Fibroblast of the aortic adventitia (primary cell): ENCODE measurements at regions not wholly inside any gene's neighbourhood (a gene's known extent, or its start where the extent isn't known, plus 50 kb on each side); places are given as distances from the start of the nearest gene placed in this dataset.
"Not testable (repeated sequence)": the region's sequence is repeated elsewhere in the genome, so short reads cannot be mapped to it uniquely, and the experiment has no call there.

Experiments
- DNase-seq: peaks from one replicate; pipeline ENCODE4 v3.0.0-alpha.2; 2010; ENCODE audit warnings: low read depth
- H3K4me3 ChIP-seq: 2 replicates; pipeline ENCODE4 v1.5.1; 2011; ENCODE audit warnings: low read depth, mild to moderate bottlenecking, control low read depth, low read length, moderate library complexity
- TF ChIP-seq, protein P1 (sequence below): IDR thresholded peaks from 2 replicates; pipeline ENCODE4 v1.5.1; 2011; ENCODE audit warnings: mild to moderate bottlenecking, low read length, control low read depth, inconsistent platforms; ENCODE audit not compliant: insufficient read depth

DNA sequence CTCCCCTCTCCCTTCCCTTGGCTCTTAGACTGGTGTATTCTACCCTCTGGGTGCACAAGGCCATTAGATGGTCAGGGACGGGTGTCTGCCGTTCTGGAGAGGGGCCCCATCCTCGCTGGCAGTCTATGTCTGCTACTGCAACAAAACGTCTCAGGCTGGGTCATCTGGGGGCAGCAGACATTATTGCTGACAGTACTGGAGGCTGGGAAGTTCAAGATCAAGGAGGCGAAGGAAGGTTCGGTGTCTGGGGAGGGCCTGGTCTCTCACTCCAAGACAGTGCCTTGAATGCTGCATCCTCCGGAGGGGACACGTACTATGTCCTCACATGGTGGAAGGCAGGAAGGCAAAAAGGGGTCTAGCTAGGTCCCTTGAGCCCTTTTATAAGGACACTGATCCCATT is 93.4 kb upstream of the COL5A1 start:
- no peak for DNase-seq
- TF ChIP-seq, protein P1, sequence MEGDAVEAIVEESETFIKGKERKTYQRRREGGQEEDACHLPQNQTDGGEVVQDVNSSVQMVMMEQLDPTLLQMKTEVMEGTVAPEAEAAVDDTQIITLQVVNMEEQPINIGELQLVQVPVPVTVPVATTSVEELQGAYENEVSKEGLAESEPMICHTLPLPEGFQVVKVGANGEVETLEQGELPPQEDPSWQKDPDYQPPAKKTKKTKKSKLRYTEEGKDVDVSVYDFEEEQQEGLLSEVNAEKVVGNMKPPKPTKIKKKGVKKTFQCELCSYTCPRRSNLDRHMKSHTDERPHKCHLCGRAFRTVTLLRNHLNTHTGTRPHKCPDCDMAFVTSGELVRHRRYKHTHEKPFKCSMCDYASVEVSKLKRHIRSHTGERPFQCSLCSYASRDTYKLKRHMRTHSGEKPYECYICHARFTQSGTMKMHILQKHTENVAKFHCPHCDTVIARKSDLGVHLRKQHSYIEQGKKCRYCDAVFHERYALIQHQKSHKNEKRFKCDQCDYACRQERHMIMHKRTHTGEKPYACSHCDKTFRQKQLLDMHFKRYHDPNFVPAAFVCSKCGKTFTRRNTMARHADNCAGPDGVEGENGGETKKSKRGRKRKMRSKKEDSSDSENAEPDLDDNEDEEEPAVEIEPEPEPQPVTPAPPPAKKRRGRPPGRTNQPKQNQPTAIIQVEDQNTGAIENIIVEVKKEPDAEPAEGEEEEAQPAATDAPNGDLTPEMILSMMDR = no peak

DNA sequence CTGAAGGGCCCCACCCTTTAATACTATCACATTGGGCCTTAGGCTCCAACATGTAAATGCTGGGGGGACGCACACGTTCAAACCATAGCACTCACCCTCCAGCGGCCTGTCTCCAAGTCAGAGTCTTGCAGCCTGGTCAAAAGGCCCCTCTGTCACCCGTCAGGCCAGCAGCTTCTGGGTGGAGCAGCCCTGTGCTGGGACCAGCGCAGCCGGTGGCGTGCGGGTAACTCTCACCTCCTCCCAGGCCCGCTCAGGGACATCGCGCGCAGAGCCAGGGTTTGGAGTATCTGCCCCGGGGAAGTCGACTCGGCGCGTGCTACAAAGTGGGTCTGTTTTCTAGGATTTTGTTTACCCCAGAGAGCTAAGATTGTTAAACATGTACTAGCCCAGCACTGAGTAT is 93.0 kb upstream of the COL5A1 start:
- no peak overlapping the region for H3K4me3 ChIP-seq
- no peak for DNase-seq
- TF ChIP-seq, protein P1 = no peak

More for the DNA sequence above, 93.4 kb upstream of the COL5A1 start:
- H3K4me3 ChIP-seq = no peak overlapping the region

DNA sequence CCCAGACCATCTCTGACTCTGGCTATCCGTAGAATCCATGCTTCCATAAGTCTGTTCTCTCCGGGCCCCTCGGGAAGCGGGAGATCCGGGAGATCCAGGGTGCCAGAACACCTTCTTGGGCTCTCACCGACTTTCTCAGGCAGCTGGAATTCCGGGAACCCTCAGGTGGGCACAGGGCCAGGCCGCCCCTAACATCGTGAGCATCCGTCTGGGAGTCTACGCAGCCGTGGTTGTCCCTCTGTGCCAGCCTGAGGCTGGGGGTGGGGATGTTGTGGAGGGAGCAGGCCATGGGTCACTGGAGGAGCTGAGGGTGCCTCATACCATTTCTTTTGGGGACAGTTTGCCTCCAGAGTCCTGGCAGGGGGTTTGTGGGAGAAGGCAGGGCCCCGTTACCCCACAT is 92.3 kb upstream of the COL5A1 start:
- TF ChIP-seq, protein P1 = no peak
- no peak for DNase-seq
- H3K4me3 ChIP-seq = no peak overlapping the region

DNA sequence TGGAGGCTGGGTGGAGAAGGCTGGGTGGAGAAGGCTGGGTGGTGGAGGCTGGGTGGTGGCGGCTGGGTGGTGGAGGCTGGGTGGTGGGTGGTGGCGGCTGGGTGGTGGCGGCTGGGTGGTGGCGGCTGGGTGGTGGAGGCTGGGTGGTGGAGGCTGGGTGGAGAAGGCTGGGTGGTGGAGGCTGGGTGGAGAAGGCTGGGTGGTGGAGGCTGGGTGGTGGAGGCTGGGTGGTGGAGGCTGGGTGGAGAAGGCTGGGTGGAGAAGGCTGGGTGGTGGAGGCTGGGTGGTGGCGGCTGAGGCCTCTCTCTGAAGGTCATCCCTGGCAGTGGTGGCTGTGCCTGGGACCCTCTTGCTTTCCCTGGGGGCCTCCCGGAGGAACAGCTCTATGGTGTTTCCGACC is 91.5 kb upstream of the COL5A1 start:
- H3K4me3 ChIP-seq, DNase-seq: not testable (repeated sequence)

DNA sequence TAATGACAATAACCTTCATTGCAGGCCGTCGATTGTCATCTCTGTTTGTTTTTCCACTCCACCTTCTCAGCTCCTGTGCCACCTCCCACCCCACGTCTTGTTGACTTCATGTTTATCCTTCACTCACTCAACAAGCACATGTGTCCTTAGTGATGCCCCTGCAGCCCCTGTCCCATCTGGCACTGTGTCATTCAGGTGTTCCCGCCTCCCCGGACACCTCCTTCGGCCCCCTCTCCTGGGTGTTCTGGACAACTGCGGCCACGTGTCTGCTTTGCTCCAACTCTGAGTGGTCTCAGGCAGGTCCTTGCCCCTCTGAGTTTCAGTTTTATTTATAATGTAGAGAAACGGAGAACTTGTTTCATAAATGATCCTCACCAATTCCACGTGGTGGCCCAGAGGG is 91.0 kb upstream of the COL5A1 start:
- no peak for DNase-seq
- TF ChIP-seq, protein P1 = no peak
- H3K4me3 ChIP-seq = no peak overlapping the region

DNA sequence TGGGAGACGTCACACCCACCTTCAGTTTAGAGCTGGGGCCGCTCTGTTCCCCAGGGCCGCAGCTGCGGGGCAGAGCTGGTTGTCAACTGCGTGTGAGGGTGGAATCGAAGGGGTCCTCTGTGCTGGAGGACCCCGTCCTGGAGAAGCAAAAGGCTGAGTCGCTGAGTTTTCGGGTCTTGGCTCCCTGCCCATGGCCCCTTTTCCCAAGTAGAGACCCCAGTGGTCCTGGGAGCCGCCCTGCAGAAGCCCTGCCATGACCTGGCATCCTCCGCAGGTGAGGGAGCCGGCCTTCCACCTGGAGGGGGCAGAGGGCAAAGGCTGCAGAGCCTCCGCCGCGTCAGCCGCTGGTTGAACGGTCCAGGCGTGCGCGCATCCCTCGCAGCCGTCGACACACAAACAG is 90.4 kb upstream of the COL5A1 start:
- TF ChIP-seq, protein P1 = no peak
- DNase-seq = no peak
- H3K4me3 ChIP-seq = no peak overlapping the region

DNA sequence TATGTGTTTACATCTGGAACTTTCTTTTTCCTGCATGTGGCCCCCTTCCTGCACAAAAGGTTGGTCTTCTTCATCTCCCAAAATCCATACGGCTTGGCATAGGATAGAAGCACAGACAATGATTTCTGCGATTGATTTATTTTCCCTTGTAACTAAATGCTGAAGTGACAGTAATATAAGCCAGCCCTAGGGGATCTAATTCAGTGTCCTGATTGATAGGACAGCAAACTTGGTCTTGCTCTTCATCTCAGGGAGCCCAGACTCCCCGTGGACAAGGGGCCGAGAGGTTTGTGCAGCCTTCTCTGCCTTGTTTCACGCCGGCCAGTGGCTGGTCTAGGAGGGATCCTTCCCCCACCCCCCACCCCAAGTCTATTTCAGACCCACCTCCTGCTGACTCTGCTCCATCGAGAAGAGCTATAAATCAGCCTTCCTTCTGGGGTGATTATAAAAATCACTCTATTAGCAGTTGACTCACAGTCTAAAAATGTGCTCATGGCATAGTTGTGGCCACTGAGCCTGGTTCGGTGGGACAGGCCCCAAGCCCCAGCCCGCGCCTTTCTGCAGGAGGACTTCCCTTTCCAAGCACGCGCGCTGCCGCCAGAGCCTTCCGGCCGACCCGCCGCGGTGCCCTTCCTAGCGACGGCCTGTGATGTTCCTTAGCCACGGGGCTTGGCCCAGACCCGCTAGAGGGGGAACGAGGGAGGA is 89.8 kb upstream of the COL5A1 start:
- TF ChIP-seq, protein P1 = no peak
- peak; percentile 86 for DNase-seq
- H3K4me3 ChIP-seq = no peak overlapping the region
